ENCODE measurements at regions not wholly inside any gene's neighbourhood (a gene's known extent, or its start where the extent isn't known, plus 50 kb on each side); places are given as distances from the start of the nearest gene placed in this dataset.
"Not testable (repeated sequence)": the region's sequence is repeated elsewhere in the genome, so short reads cannot be mapped to it uniquely, and the experiment has no call there.

DNA sequence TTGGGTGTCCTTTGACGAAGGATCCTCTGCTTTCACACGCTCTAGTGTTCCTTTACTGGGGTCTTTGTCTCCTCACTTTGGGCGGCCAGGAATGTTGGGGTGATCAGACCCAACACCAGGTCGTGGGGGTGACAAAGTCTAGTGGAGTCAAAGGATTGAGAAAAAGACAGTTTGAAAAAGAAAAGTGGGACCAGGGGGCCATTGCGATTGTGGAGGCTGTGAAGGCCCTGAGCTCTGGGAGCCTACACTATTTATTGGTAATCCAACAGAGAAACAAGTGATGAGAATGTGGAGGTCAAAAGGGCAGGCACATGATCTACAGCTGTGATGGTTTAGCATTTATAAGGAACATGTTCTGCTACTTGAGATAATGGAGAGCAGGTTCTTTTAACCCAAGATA is 287.1 kb upstream of the MTPN start:
- not testable (repeated sequence) for TF ChIP-seq POLR2AphosphoS5, CTCF, POLR2A (IDR thresholded peaks at IDR 0.05)

Data from stomach (tissue), 4 donors.